Stimulated activated CD8-positive, alpha-beta memory T cell treated with anti-CD3 and anti-CD28 coated beads, Interleukin-12 subunit alpha, Interleukin-12 subunit beta, amount 100 ng/mL, for 24 hours (primary cell): ENCODE measurements at regions not wholly inside any gene's neighbourhood (a gene's known extent, or its start where the extent isn't known, plus 50 kb on each side); places are given as distances from the start of the nearest gene placed in this dataset.
"Not testable (repeated sequence)": the region's sequence is repeated elsewhere in the genome, so short reads cannot be mapped to it uniquely, and the experiment has no call there.

Source experiments
- DNase-seq: peaks from one replicate; pipeline ENCODE4 v3.0.0-alpha.2; 2020; ENCODE audit errors: extremely low read depth

- not testable (repeated sequence) for DNase-seq
Observed at GRCh38 chr16:5165429-5165828, 67.8 kb upstream of the EEF2KMT start.

DNA sequence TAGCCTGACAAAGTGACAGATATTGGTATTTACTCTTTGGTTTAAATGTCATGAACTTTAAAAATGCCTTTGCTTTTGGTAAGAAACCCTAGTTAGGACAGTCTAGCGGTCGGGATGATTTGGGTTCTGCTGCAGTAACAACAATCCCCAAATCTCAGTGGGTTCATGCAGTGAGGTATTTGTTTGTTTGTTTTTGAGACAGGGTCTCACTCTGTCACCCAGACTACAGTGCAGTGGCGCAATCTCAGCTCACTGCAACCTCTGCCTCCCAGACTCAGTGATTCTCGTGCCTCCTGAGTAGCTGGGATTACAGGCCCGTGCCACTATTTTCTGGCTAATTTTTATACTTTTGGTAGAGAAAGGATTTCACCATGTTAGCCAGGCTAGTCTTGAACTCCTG lies 65.2 kb upstream of the EEF2KMT start:
- DNase-seq = not testable (repeated sequence)

DNA sequence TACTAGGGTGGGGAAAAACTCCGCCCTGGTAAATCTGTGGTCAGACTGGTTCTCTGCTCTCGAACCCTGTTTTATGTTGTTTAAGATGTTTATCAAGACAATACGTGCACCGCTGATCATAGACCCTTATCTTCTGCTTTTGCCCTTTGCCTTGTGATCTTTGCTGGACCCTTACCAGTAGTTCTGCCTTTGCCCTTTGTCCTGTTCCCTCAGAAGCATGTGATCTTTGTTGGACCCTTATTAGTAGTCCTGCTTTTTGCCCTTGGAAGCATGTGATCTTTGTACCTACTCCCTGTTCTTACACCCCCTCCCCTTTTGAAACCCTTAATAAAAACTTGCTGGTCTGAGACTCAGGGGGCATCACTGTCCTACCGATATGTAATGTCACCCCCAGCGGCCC lies 64.3 kb upstream of the EEF2KMT start:
- DNase-seq = not testable (repeated sequence)

DNA sequence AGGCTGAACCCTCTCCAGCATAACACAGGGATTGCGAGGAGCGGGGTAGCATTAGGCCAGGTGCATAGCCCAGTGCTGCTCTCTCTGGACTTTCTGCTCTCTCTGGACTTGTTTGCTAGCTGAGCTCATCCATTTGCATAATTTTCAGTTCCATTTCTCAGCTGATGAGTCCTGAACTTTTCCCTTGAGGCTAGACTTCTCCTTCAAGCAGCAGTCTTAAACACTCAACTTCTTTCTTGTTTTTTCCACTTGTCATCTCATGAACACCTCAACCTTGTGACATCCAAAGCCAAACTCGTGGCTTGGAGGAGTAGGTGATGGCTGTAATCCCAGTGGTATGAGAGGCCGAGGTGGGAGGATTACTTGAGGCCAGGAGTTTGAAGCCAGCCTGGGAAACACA lies 62.4 kb upstream of the EEF2KMT start:
- DNase-seq = not testable (repeated sequence)

- DNase-seq = not testable (repeated sequence)
Observed at GRCh38 chr16:5159537-5159936, 61.9 kb upstream of the EEF2KMT start.

GRCh38 chr16:5158494-5158893 lies 60.9 kb upstream of the EEF2KMT start:
- DNase-seq = no peak

DNA sequence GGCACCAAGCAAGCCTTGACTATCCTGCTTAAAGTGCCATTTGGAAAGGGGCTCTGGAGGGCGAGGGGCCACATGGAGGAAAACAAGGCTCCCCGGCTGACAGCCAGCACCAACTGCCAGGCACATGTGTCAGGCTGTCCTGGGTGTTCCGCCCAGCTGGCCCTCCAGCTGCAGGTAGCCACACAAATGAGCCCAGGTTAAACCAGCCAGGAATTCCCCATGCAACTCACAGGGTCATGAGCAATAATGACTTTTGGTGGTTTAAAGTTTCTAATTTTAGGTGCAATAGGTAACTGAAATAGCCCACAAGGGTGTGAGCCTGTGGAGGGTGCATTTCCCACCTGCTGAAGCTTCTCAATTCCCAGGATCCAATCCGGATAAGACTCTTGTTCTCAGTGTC lies 58.9 kb upstream of the EEF2KMT start:
- DNase-seq = not testable (repeated sequence)

GRCh38 chr16:5154006-5154405 lies 56.4 kb upstream of the EEF2KMT start:
- DNase-seq = not testable (repeated sequence)

- DNase-seq = not testable (repeated sequence)
Observed at GRCh38 chr16:5151409-5151808, 53.8 kb upstream of the EEF2KMT start.
